Stimulated activated CD4-positive, alpha-beta T cell treated with anti-CD3 and anti-CD28 coated beads, TNF-alpha, amount 100 ng/mL, for 48 hours (primary cell): ENCODE measurements at regions not wholly inside any gene's neighbourhood (a gene's known extent, or its start where the extent isn't known, plus 50 kb on each side); places are given as distances from the start of the nearest gene placed in this dataset.

ENCODE experiments used
- DNase-seq, 3 donors: peaks; one replicate each; pipeline ENCODE4 v3.0.0-alpha.2; 2020; ENCODE audit warnings: low read depth in 3 of 3

GRCh38 chr7:21086688-21087087 lies 300.0 kb upstream of the SP8 start:
- DNase-seq = no peak

GRCh38 chr7:21089653-21090052 lies 303.0 kb upstream of the SP8 start:
- no peak for DNase-seq

DNA sequence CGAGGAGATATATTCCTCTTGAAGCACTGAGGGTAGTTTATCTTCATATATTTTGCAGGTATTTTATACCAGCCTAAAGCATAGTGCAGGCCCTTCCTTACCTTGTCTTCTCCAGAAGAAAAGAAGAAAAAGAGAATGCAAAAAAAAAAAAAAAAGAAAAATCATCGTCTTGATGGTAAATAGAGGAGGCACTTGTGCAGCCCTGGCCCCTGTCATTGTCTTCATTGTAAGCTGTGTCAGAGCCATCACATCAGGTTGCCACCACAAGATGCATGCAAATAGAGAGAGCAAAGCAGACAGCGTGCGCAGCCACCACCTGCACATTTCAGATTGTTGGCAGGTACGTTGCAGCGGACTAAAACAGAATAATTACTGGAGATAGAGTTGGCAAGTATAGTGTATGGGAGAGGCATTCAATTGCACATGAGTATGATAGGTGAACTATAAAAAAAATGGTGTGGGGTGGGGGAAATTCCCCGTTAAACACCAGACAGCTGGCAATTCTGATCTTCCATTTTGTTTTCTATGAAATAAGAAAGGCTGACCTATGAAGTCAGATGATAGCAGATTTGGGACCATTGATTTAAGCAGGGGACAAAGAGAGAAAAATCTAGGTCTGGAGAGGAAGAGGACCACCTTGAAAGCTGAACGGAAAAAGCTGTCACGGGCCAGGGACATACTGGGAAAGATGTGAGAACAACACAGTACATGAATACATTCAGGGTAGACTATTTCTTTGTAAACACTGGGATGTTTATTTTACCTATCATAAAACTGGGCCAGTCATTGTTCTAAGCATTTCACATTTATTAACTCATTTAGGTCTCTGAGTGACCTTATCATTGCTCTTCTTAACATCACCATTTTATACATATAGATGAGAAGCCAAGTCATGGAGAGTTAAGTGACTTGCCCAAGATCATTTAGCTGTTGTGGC lies 306.3 kb upstream of the SP8 start:
- DNase-seq = no peak

GRCh38 chr7:21094589-21094988 lies 307.9 kb upstream of the SP8 start:
- DNase-seq = no peak

- no peak for DNase-seq
These were observed 312.7 kb upstream of the SP8 start for GRCh38 chr7:21099432-21099831.

- no peak for DNase-seq
These were observed 313.3 kb upstream of the SP8 start for GRCh38 chr7:21099955-21100354.

DNA sequence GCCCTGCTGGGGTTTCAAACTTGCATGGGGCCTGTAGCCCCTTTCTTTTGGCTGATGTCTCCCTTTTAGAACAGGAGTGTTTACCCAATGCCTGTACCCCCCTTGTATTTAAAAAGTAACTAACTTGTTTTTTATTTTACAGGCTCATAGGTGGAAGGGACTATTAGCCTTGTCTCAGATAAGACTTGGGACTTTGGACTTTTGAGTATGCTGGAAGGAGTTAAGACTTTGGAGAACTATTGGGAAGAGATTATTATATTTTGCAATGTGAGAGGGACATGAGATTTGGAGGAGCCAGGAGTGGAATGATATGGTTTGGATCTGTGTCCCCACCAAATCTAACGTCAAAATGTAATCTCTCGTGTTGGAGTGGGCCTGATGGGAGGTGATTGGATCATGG lies 314.9 kb upstream of the SP8 start:
- DNase-seq = no peak

GRCh38 chr7:21103426-21104123 lies 316.9 kb upstream of the SP8 start:
- no peak for DNase-seq

GRCh38 chr7:21104124-21104500 lies 317.4 kb upstream of the SP8 start:
- no peak for DNase-seq

GRCh38 chr7:21106296-21106732 lies 319.6 kb upstream of the SP8 start:
- DNase-seq = no peak

DNA sequence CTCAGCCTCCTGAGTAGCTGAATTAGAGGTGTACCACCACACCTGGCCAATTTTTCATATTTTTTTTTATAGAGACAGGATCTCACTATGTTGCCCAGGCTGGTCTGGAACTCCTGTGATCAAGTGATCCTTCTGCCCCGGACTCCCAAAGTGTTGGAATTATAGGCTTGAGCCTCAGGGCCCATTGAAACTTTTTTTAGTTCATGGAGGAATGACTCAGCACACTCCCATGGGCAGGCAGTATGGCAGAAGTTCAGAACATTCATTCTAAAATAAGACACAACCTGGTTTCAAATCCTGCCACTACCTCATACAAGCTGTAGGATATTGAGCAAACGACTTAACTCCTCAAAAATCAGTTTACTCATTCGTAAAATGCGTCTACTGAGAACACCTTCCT lies 320.4 kb upstream of the SP8 start:
- DNase-seq = no peak

- DNase-seq = no peak
These were observed 319.7 kb upstream of the SP4 start for GRCh38 chr7:21108182-21108581.

DNA sequence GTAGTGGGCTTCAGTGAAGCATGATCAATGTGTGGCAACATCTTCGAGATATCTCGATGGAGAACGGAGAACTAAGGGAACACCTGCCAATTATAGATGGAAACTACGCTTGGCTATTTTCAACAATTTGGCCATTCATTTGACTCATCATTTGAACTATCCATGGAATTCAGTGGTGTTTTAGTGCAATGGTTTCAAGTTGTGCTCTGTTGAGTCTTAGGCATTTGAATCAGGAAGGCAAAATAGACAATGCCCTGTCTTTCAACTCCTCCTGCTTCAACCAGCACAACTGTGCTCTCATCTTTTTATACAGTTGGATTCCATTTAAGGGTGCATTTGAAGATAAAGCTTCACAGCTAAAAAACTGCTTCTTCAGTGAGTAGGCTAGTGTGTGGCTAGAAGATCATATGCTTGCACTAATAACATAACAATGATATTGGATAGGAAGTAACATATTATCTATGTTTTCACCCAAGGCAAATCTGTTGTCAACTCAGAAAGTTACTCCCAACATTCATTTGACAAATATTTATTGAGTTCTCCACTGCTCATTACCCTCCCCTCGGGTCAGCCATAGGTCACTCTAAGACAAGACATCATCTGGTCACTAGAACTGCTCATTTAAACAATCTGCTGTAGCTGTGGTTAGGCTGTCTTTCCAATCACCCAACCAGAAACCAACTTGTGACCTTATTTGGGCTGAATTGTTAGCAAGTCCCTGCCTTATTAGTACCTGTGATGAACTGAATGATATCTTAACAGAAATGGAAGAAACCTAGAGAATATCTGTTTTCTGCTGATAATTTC lies 314.1 kb upstream of the SP4 start:
- no peak for DNase-seq

GRCh38 chr7:21123586-21123985 lies 304.3 kb upstream of the SP4 start:
- no peak for DNase-seq

DNA sequence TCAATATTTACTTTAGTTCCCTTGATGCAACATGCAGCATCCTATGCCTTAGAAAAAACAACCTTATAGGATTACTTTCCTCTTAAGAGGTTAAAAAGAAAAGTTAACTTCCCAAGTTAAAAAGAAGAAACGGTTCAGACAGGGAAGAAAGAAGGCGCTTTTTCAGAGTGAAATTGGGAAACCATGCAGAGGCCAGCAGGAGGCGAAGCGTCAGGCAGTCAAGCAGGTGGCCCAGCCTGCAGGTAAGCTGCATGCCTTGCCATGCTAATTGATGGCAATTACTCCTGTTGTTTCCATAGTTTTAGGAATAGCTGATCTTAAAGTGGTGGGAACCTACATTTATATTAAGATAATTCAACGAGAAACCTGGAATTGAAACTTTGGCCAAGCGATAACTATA lies 302.6 kb upstream of the SP4 start:
- DNase-seq = no peak

GRCh38 chr7:21128062-21128817 lies 299.6 kb upstream of the SP4 start:
- no peak for DNase-seq

DNA sequence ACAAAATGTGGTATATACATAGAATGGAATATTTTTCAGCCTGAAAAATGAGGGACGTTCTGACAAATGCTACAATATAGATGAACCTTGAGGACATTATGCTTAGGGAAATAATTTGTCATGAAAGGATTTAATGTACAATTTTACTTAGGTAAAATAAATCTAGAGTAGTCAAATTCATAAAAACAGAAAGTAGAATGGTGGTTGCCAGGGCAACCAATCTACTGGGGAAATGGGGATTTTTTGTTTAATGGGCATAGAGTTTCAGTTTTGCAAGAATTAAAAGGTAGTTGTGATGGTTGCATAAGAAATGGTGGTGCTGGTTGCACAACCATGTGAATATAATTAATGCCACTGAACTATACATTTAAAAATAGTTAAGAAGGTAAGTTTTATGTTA lies 296.0 kb upstream of the SP4 start:
- DNase-seq = no peak

- DNase-seq = no peak
These were observed 293.3 kb upstream of the SP4 start for GRCh38 chr7:21134631-21135030.

GRCh38 chr7:21135437-21135836 lies 292.4 kb upstream of the SP4 start:
- no peak for DNase-seq

DNA sequence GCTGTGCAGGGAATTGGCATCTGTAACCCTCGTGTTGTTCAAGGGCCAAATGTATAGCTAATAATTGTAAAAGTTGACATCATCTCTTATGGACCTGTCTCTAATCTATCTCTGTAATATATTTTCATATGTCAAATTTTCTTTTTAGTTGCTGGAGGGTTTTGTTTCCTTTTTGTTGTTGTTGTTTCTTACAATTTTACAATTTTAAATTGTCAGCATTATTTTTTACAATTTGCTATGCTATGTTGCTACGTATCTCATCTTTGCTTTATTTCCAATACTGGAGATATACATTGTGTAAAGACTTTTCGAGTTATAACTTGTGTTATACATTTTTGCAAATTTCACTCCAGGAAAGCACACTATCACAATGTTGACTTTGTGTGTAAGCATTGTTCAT lies 290.2 kb upstream of the SP4 start:
- no peak for DNase-seq

- no peak for DNase-seq
These were observed 287.3 kb upstream of the SP4 start for GRCh38 chr7:21140622-21141021.

DNA sequence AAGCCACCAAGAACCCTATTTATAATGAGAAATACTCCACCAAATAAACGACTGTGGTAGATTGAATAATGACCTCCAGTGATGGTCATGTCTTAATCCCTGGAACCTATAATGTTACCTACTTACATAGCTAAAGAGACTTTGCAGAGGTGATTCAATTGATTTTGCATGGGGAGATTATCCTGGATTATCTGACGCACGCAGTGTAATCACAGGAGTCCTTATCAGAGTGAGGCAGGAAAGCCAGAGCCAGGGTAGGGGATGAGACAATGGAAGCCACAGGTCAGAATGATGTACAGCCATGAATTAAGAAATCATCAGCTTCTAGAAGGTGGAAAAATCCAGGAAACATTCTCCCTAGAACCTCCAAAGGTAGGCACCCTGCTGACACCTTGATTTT lies 286.4 kb upstream of the SP4 start:
- DNase-seq = no peak
